H9 (cell line): ENCODE measurements at regions not wholly inside any gene's neighbourhood (a gene's known extent, or its start where the extent isn't known, plus 50 kb on each side); places are given as distances from the start of the nearest gene placed in this dataset.

Experiments
- DNase-seq: peaks from one replicate; pipeline ENCODE4 v3.0.0-alpha.2; 2017
- H2AFZ ChIP-seq: one replicate; pipeline ENCODE4 v1.6.1; 2013; ENCODE audit warnings: mild to moderate bottlenecking, low read length, control low read depth, moderate library complexity
- H2AK5ac ChIP-seq: 2 replicates; pipeline ENCODE4 v1.6.1; 2013; ENCODE audit warnings: low read length, control low read depth, mixed read lengths; ENCODE audit not compliant: insufficient read length
- H2BK120ac ChIP-seq: one replicate; pipeline ENCODE4 v1.6.1; 2013; ENCODE audit warnings: low read depth, mild to moderate bottlenecking, low read length, control low read depth, inconsistent platforms; ENCODE audit not compliant: poor library complexity, severe bottlenecking
- H2BK12ac ChIP-seq: 2 replicates; pipeline ENCODE4 v1.6.1; 2013; ENCODE audit warnings: low read length, control low read depth, mixed read lengths, low read depth; ENCODE audit not compliant: insufficient read length
- H2BK15ac ChIP-seq: 2 replicates; pipeline ENCODE4 v1.6.1; 2013; ENCODE audit warnings: low read depth, low read length, control low read depth
- H2BK20ac ChIP-seq: one replicate; pipeline ENCODE4 v1.6.1; 2013; ENCODE audit warnings: low read depth, mild to moderate bottlenecking, low read length, control low read depth, inconsistent platforms; ENCODE audit not compliant: poor library complexity, severe bottlenecking
- H2BK5ac ChIP-seq: 2 replicates; pipeline ENCODE4 v1.6.1; 2013; ENCODE audit warnings: low read length, control low read depth, mixed read lengths; ENCODE audit not compliant: insufficient read length
- H3K14ac ChIP-seq: 2 replicates; pipeline ENCODE4 v1.6.1; 2013; ENCODE audit warnings: low read length, control low read depth; ENCODE audit not compliant: insufficient read depth
- H3K18ac ChIP-seq: 2 replicates; pipeline ENCODE4 v1.6.1; 2013; ENCODE audit warnings: low read depth, mild to moderate bottlenecking, mixed read lengths, low read length, control low read depth; ENCODE audit not compliant: insufficient read length
- H3K23ac ChIP-seq: 2 replicates; pipeline ENCODE4 v1.6.1; 2013; ENCODE audit warnings: low read length, control low read depth, mixed read lengths, low read depth; ENCODE audit not compliant: insufficient read length
- H3K23me2 ChIP-seq: 2 replicates; pipeline ENCODE4 v1.6.1; 2013; ENCODE audit warnings: low read depth, mild to moderate bottlenecking, mixed read lengths, low read length, control low read depth; ENCODE audit not compliant: insufficient read length, poor library complexity, severe bottlenecking
- H3K27ac ChIP-seq: 2 replicates; pipeline ENCODE4 v1.5.1; 2013; ENCODE audit warnings: low read length, control low read depth, mixed read lengths, low read depth; ENCODE audit not compliant: insufficient read length
- H3K27me3 ChIP-seq: 2 replicates; pipeline ENCODE4 v1.6.1; 2013; ENCODE audit warnings: low read length, control low read depth, inconsistent platforms; ENCODE audit not compliant: insufficient read depth
- H3K4ac ChIP-seq: 2 replicates; pipeline ENCODE4 v1.6.1; 2013; ENCODE audit warnings: low read depth, mild to moderate bottlenecking, control low read depth, inconsistent platforms, low read length, moderate library complexity
- H3K4me1 ChIP-seq: 2 replicates; pipeline ENCODE4 v1.6.1; 2013; ENCODE audit warnings: low read length, control low read depth, inconsistent platforms; ENCODE audit not compliant: insufficient read depth
- H3K4me2 ChIP-seq: 2 replicates; pipeline ENCODE4 v1.6.1; 2013; ENCODE audit warnings: low read length, control low read depth, mixed read lengths; ENCODE audit not compliant: insufficient read length, insufficient read depth
- H3K56ac ChIP-seq: 2 replicates; pipeline ENCODE4 v1.6.1; 2013; ENCODE audit warnings: low read depth, mild to moderate bottlenecking, mixed read lengths, low read length, control low read depth; ENCODE audit not compliant: insufficient read length
- H3K79me1 ChIP-seq: 2 replicates; pipeline ENCODE4 v1.6.1; 2013; ENCODE audit warnings: low read depth, mild to moderate bottlenecking, moderate library complexity, low read length, control low read depth, inconsistent platforms; ENCODE audit not compliant: insufficient read depth, poor library complexity, severe bottlenecking
- H3K79me2 ChIP-seq: 2 replicates; pipeline ENCODE4 v1.6.1; 2013; ENCODE audit warnings: low read length, control low read depth, inconsistent platforms; ENCODE audit not compliant: insufficient read depth
- H3K9ac ChIP-seq: 2 replicates; pipeline ENCODE4 v1.6.1; 2013; ENCODE audit warnings: low read length, control low read depth, mixed read lengths; ENCODE audit not compliant: insufficient read length; ENCODE audit errors: extremely low read depth
- H3K9me3 ChIP-seq: one replicate; pipeline ENCODE4 v1.6.1; 2013; ENCODE audit warnings: low read depth, low read length, inconsistent platforms; ENCODE audit not compliant: control insufficient read depth
- H3T11ph ChIP-seq: one replicate; pipeline ENCODE4 v1.6.1; 2013; ENCODE audit warnings: mild to moderate bottlenecking, low read length, control low read depth, inconsistent platforms
- H4K20me1 ChIP-seq: one replicate; pipeline ENCODE4 v1.6.1; 2013; ENCODE audit not compliant: control insufficient read depth, insufficient read length, insufficient read depth
- H4K5ac ChIP-seq: 2 replicates; pipeline ENCODE4 v1.6.1; 2013; ENCODE audit warnings: low read depth, mild to moderate bottlenecking, mixed read lengths, low read length, control low read depth; ENCODE audit not compliant: insufficient read length
- H4K8ac ChIP-seq: replicated peaks from 2 replicates; pipeline ENCODE4 v1.6.1; 2013; ENCODE audit warnings: low read length, control low read depth, mixed read lengths, low read depth; ENCODE audit not compliant: insufficient read length
- H4K91ac ChIP-seq: 2 replicates; pipeline ENCODE4 v1.6.1; 2013; ENCODE audit warnings: low read depth, mild to moderate bottlenecking, moderate library complexity, mixed read lengths, low read length, control low read depth; ENCODE audit not compliant: insufficient read length
- H3K27ac Mint-ChIP-seq, 3 experiments: 2 replicates in 2 of 3; 3 replicates in 1 of 3; pipeline ENCODE4 v1.8.0; 2020 to 2021; ENCODE audit warnings: mixed read lengths in 3 of 3, mild to moderate bottlenecking in 1 of 3, moderate library complexity in 1 of 3
- H3K27me3 Mint-ChIP-seq: 2 replicates; pipeline ENCODE4 v1.8.0; 2021; ENCODE audit warnings: low read depth, mild to moderate bottlenecking, moderate library complexity, mixed read lengths
- H3K36me3 Mint-ChIP-seq, 3 experiments: 2 replicates in 2 of 3; 3 replicates in 1 of 3; pipeline ENCODE4 v1.8.0; 2020 to 2021; ENCODE audit warnings: low read depth in 3 of 3, mixed read lengths in 3 of 3; ENCODE audit not compliant: insufficient read depth in 1 of 3
- H3K4me1 Mint-ChIP-seq, 2 experiments: 2 replicates each; pipeline ENCODE4 v1.8.0; 2020; ENCODE audit warnings: mixed read lengths in 2 of 2
- H3K4me3 Mint-ChIP-seq, 2 experiments: 2 replicates in 1 of 2; 3 replicates in 1 of 2; pipeline ENCODE4 v1.8.0; 2020 to 2021; ENCODE audit warnings: mild to moderate bottlenecking in 2 of 2, mixed read lengths in 2 of 2, moderate library complexity in 1 of 2
- H3K9me3 Mint-ChIP-seq, 2 experiments: 2 replicates in 1 of 2; 3 replicates in 1 of 2; pipeline ENCODE4 v1.8.0; 2020; ENCODE audit warnings: mild to moderate bottlenecking in 2 of 2, mixed read lengths in 2 of 2, moderate library complexity in 1 of 2
- CTCF ChIP-seq: fragments of 200-600 bp; sonication (generic); conservative IDR thresholded peaks from 3 replicates; pipeline ENCODE4 v1.8.0; 2021; ENCODE audit warnings: antibody characterized with exemption, mild to moderate bottlenecking
- WGBS: extraction: QIAGEN DNeasy Blood & Tissue Kit; methylation state at CpG from one replicate; pipeline ENCODE4 v1.1.7; 2013; ENCODE audit warnings: missing lambda C conversion rate, low lambda C conversion rate, mixed read lengths; ENCODE audit not compliant: insufficient read length; ENCODE audit errors: extremely low coverage; 5-methylcytosine and 5-hydroxymethylcytosine counted together

- Histone ChIP-seq H3K56ac (no peak overlapping the region), H2BK120ac (no peak overlapping the region), H3T11ph (no peak overlapping the region), H3K4ac (no peak overlapping the region), H3K14ac (no peak overlapping the region), H2AK5ac (no peak overlapping the region), H2BK15ac (no peak overlapping the region), H3K9me3 (no peaks in the 10 kb centered on the region), H3K9ac (no peak overlapping the region), H3K79me2 (no peaks in the 10 kb centered on the region), H2BK5ac (no peak overlapping the region), H3K27me3 (no peaks in the 10 kb centered on the region), H3K27ac (no peak overlapping the region), H3K23ac (no peak overlapping the region), H3K23me2 (no peaks in the 10 kb centered on the region), H2BK20ac (no peak overlapping the region), H4K5ac (no peak overlapping the region), H4K8ac (no peak overlapping the region), H3K4me2 (no peak overlapping the region), H2AFZ (no peak overlapping the region), H3K4me1 (no peaks in the 10 kb centered on the region), H3K79me1 (no peaks in the 10 kb centered on the region), H2BK12ac (no peak overlapping the region), H4K91ac (no peak overlapping the region), H4K20me1 (no peaks in the 10 kb centered on the region), H3K18ac (no peak overlapping the region)
- no peak for DNase-seq
- no peak for TF ChIP-seq CTCF
- no peaks in the 10 kb centered on the region; the same call in 1 of the 2 replicates for H3K27me3 Mint-ChIP-seq
- no CpG with 5 or more reads among the region's 3 CpGs for WGBS
- no peaks in the 10 kb centered on the region for H3K36me3 Mint-ChIP-seq
- H3K4me3 Mint-ChIP-seq = no peak overlapping the region
- no peaks in the 10 kb centered on the region for H3K4me1 Mint-ChIP-seq
- H3K9me3 Mint-ChIP-seq = peaks cover 0 to 2% of the 10 kb centered on the region in 2 experiments; a peak in 1 of 5 replicates
- no peak overlapping the region for H3K27ac Mint-ChIP-seq
Measured at GRCh38 chr6:81366972-81367371, 385.5 kb downstream of the TENT5A start.
